HCT116 (cell line): ENCODE measurements at regions not wholly inside any gene's neighbourhood (a gene's known extent, or its start where the extent isn't known, plus 50 kb on each side); places are given as distances from the start of the nearest gene placed in this dataset.

Source experiments
- ATAC-seq: fragments of 200-7000 bp; cut with Tn5 transposase; 2 replicates; pipeline ENCODE4 v1.9.1; 2020; ENCODE audit warnings: mild to moderate bottlenecking, moderate library complexity
- BruUV-seq: library from RNA; stranded (reverse); fragments of 400-500 nt; replicated peaks from 2 replicates; lab custom pipeline; 2021; lab: Mats Ljungman, UMichigan
- CTCF ChIA-PET: fragments of 300-600 bp; sonication (Branson Sonifier 250); formaldehyde crosslinking; loops from one replicate; lab custom pipeline; 2021; ENCODE audit warnings: antibody characterized with exemption; lab: Charles Lee
- POLR2A ChIA-PET: fragments of 300-600, 350-600 bp; sonication (Branson Sonifier 250); formaldehyde crosslinking; loops from one replicate; lab custom pipeline; 2021; ENCODE audit warnings: antibody characterized with exemption; lab: Charles Lee
- RAD21 ChIA-PET, 2 experiments: fragments of 300-600 bp; sonication (Branson Sonifier 250); formaldehyde crosslinking; loops; one replicate each; lab custom pipeline; 2023; ENCODE audit warnings: low total read pairs in 2 of 2; ENCODE audit not compliant: uncharacterized antibody in 2 of 2, unreplicated experiment in 2 of 2, low non-redundant PET in 1 of 2; lab: Charles Lee
- DNase-seq: peaks from one replicate; pipeline ENCODE4 v3.0.0-alpha.2; 2010; ENCODE audit warnings: low read depth, low spot score
- H2AFZ ChIP-seq: fragments of 200-600 bp; shearing (Covaris generic), sonication (generic); 2 replicates; pipeline ENCODE4 v1.6.1; 2017; ENCODE audit warnings: low read depth, mixed run types, mixed read lengths, antibody characterized with exemption, low read length; ENCODE audit not compliant: poor library complexity, severe bottlenecking
- H3K27ac ChIP-seq: 2 replicates; pipeline ENCODE4 v1.5.1; 2012; ENCODE audit warnings: low read depth, low read length
- H3K27me3 ChIP-seq: fragments of 200-600 bp; sonication (generic); 2 replicates; pipeline ENCODE4 v1.6.1; 2016; ENCODE audit warnings: mixed run types, low read length, mixed read lengths; ENCODE audit not compliant: insufficient read depth
- H3K36me3 ChIP-seq, 2 experiments: fragments of 200-500 bp in 1 of 2; fragments of 200-600 bp in 1 of 2; sonication (Bioruptor generic) in 1 of 2; sonication (generic) in 1 of 2; 2 replicates each; pipeline versions ENCODE4 v1.5.1 to v1.6.1; 2014 to 2016; ENCODE audit warnings: low read length in 2 of 2, inconsistent platforms in 1 of 2, mixed read lengths in 1 of 2, mixed run types in 1 of 2; ENCODE audit not compliant: insufficient read depth in 2 of 2, control insufficient read depth in 1 of 2
- H3K4me1 ChIP-seq, 2 experiments: fragments of 200-600 bp in 1 of 2; sonication (generic) in 1 of 2; 2 replicates each; pipeline versions ENCODE4 v1.5.1 to v1.6.1; 2012 to 2017; ENCODE audit warnings: low read length in 2 of 2, inconsistent platforms in 1 of 2, mild to moderate bottlenecking in 1 of 2, mixed read lengths in 1 of 2, mixed run types in 1 of 2, moderate library complexity in 1 of 2; ENCODE audit not compliant: insufficient read depth in 2 of 2, control insufficient read depth in 1 of 2
- H3K4me2 ChIP-seq: fragments of 200-600 bp; sonication (generic); 2 replicates; pipeline ENCODE4 v1.6.1; 2017; ENCODE audit warnings: mixed run types, low read length, mixed read lengths
- H3K4me3 ChIP-seq, 2 experiments: fragments of 200-600 bp in 1 of 2; sonication (generic) in 1 of 2; replicated peaks in 1 of 2; 2 replicates each; pipeline ENCODE4 v1.5.1; 2011 to 2016; ENCODE audit warnings: low read length in 2 of 2, control low read depth in 1 of 2, low read depth in 1 of 2, mild to moderate bottlenecking in 1 of 2, mixed read lengths in 1 of 2, mixed run types in 1 of 2
- H3K79me2 ChIP-seq: fragments of 200-600 bp; sonication (generic); 2 replicates; pipeline ENCODE4 v1.6.1; 2017; ENCODE audit warnings: mild to moderate bottlenecking, mixed run types, low read length, moderate library complexity, mixed read lengths; ENCODE audit not compliant: insufficient read depth
- H3K9ac ChIP-seq: fragments of 200-600 bp; sonication (generic); 2 replicates; pipeline ENCODE4 v1.6.1; 2016; ENCODE audit warnings: low read length, mixed read lengths
- H3K9me2 ChIP-seq: fragments of 200-600 bp; sonication (generic), shearing (Covaris generic); 2 replicates; pipeline ENCODE4 v1.6.1; 2017; ENCODE audit warnings: mixed run types, mild to moderate bottlenecking, moderate library complexity; ENCODE audit not compliant: insufficient read depth
- H3K9me3 ChIP-seq, 2 experiments: fragments of 200-500 bp in 1 of 2; fragments of 200-600 bp in 1 of 2; sonication (Bioruptor generic) in 1 of 2; sonication (generic) in 1 of 2; 2 replicates each; pipeline ENCODE4 v1.6.1; 2014 to 2017; ENCODE audit warnings: low read length in 2 of 2, mixed read lengths in 2 of 2, inconsistent platforms in 1 of 2, low read depth in 1 of 2, mild to moderate bottlenecking in 1 of 2, mixed run types in 1 of 2, moderate library complexity in 1 of 2; ENCODE audit not compliant: control insufficient read depth in 1 of 2, insufficient read depth in 1 of 2
- H4K20me1 ChIP-seq: fragments of 200-600 bp; sonication (generic), shearing (Covaris generic); 2 replicates; pipeline ENCODE4 v1.6.1; 2017; ENCODE audit warnings: mixed run types, mild to moderate bottlenecking, moderate library complexity; ENCODE audit not compliant: insufficient read depth
- ATF3 ChIP-seq: IDR thresholded peaks from 2 replicates; pipeline ENCODE4 v1.6.1; 2012
- CBX3 ChIP-seq: IDR thresholded peaks from 2 replicates; pipeline ENCODE4 v1.6.1; 2012; ENCODE audit warnings: low read depth
- CEBPB ChIP-seq: IDR thresholded peaks from 2 replicates; pipeline ENCODE4 v1.6.1; 2012; ENCODE audit warnings: low read depth
- EGR1 ChIP-seq: IDR thresholded peaks from 2 replicates; pipeline ENCODE4 v1.6.1; 2012; ENCODE audit warnings: low read depth
- EZH2 ChIP-seq: fragments of 200-600 bp; sonication (generic); IDR thresholded peaks from 2 replicates; pipeline ENCODE4 v1.6.1; 2017; ENCODE audit warnings: antibody characterized with exemption, mixed run types
- FOSL1 ChIP-seq: IDR thresholded peaks from 2 replicates; pipeline ENCODE4 v1.6.1; 2012; ENCODE audit warnings: low read depth
- JUND ChIP-seq: IDR thresholded peaks from 2 replicates; pipeline ENCODE4 v1.6.1; 2012
- POLR2AphosphoS5 ChIP-seq: IDR thresholded peaks from 2 replicates; pipeline ENCODE4 v1.6.1; 2011; ENCODE audit warnings: mild to moderate bottlenecking, low read depth, low read length, moderate library complexity
- RAD21 ChIP-seq: IDR thresholded peaks from 2 replicates; pipeline ENCODE4 v1.6.1; 2012; ENCODE audit warnings: low read depth, mild to moderate bottlenecking
- SIN3A ChIP-seq: IDR thresholded peaks from 2 replicates; pipeline ENCODE4 v1.6.1; 2012; ENCODE audit warnings: low read depth
- SP1 ChIP-seq: IDR thresholded peaks from 2 replicates; pipeline ENCODE4 v1.6.1; 2012; ENCODE audit warnings: low read depth
- SRF ChIP-seq: IDR thresholded peaks from 2 replicates; pipeline ENCODE4 v1.6.1; 2012; ENCODE audit warnings: low read depth
- TCF7L2 ChIP-seq: IDR thresholded peaks from 2 replicates; pipeline ENCODE4 v1.7.0; 2011; ENCODE audit warnings: borderline replicate concordance, inconsistent platforms; ENCODE audit not compliant: insufficient read depth, insufficient read length; ENCODE audit errors: extremely low read depth
- ZBTB33 ChIP-seq: IDR thresholded peaks from 2 replicates; pipeline ENCODE4 v1.6.1; 2011; ENCODE audit warnings: mild to moderate bottlenecking, low read length, moderate library complexity; ENCODE audit not compliant: insufficient replicate concordance; ENCODE audit errors: extremely low read depth
- ZNF274 ChIP-seq: fragments of 200-500 bp; sonication (Bioruptor generic); IDR thresholded peaks from 2 replicates; pipeline ENCODE4 v1.6.1; 2014; ENCODE audit warnings: mild to moderate bottlenecking, low read depth, low read length, inconsistent platforms
- intact Hi-C: fragments of 100-400 bp; cut with micrococcal nuclease; formaldehyde crosslinking; loops from 2 replicates; pipeline ENCODE4 v1.10.0; 2022
- TF ChIP-seq, protein P1 (sequence below): IDR thresholded peaks from 2 replicates; pipeline ENCODE4 v1.6.1; 2012; ENCODE audit warnings: low read depth

DNA sequence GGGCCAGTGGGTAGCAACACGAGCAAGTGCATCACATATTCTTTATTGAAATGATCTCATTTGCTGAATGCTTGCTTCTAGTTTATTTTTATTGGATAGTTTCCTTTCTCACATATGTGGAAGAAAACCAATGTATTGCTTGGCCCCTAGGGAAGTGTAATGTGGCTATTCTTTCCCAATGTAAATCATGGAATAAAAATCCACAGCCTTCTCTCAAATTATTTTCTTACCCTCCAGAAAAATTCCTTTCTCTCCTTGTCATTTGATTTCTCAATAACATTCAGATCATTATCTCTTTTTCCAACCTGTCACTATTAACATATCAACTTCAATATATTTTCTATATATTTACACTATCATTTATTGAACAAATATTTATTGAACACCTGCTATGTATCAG, 51.9 kb upstream of the PTPRK start (continued):
- TF ChIP-seq, protein P1, sequence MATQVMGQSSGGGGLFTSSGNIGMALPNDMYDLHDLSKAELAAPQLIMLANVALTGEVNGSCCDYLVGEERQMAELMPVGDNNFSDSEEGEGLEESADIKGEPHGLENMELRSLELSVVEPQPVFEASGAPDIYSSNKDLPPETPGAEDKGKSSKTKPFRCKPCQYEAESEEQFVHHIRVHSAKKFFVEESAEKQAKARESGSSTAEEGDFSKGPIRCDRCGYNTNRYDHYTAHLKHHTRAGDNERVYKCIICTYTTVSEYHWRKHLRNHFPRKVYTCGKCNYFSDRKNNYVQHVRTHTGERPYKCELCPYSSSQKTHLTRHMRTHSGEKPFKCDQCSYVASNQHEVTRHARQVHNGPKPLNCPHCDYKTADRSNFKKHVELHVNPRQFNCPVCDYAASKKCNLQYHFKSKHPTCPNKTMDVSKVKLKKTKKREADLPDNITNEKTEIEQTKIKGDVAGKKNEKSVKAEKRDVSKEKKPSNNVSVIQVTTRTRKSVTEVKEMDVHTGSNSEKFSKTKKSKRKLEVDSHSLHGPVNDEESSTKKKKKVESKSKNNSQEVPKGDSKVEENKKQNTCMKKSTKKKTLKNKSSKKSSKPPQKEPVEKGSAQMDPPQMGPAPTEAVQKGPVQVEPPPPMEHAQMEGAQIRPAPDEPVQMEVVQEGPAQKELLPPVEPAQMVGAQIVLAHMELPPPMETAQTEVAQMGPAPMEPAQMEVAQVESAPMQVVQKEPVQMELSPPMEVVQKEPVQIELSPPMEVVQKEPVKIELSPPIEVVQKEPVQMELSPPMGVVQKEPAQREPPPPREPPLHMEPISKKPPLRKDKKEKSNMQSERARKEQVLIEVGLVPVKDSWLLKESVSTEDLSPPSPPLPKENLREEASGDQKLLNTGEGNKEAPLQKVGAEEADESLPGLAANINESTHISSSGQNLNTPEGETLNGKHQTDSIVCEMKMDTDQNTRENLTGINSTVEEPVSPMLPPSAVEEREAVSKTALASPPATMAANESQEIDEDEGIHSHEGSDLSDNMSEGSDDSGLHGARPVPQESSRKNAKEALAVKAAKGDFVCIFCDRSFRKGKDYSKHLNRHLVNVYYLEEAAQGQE = no peak
- no peak for TF ChIP-seq ZBTB33

DNA sequence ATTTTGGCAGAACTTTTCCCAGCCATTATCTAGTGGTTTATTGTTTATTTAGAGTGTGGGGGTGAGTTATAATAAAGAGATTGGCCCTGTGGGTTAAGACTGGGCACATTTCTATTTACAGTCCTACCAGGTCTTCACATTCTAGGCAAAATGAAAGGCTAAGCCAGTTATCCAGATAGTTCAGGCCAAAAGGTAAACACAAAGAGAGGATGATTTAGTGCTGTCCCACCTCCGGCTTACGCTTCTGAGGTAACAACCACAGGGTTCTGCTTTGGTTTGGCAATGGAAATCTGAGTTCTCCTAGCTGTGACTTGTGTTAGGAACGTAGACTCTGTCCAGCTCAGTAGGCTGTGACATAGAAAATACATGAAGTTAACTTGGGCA, 50.3 kb upstream of the PTPRK start:
- no peaks in the 10 kb centered on the region for H3K9me2 ChIP-seq
- no TSS peak for BruUV-seq
- intact Hi-C loops = no loop called here
- H3K4me3 ChIP-seq = peak overlapping the region in 1 of 2 experiments; percentile 16; a peak in 1 of 4 replicates
- ChIA-PET RAD21 (no interaction called here), CTCF (no interaction called here), POLR2A (interaction anchor here (1.2 kb wide), 1 partner anchor 10 kb away, joined by 3 read pairs; no protein-coding TSS in a partner anchor)
- no peaks in the 10 kb centered on the region for H3K36me3 ChIP-seq
- peak overlapping the region; percentile 99 for H2AFZ ChIP-seq
- H4K20me1 ChIP-seq = no peaks in the 10 kb centered on the region
- DNase-seq (no peak), ATAC-seq (peak; percentile 11)
- H3K9ac ChIP-seq = 0 out of 2 replicates have a peak overlapping the region, but pooled peaks have one; percentile 6
- no peaks in the 10 kb centered on the region for H3K79me2 ChIP-seq
- peaks cover 20 to 37% of the 10 kb centered on the region in 2 experiments for H3K4me1 ChIP-seq
- H3K4me2 ChIP-seq = peak overlapping the region; percentile 69
- no peaks in the 10 kb centered on the region for H3K9me3 ChIP-seq
- H3K27me3 ChIP-seq = no peaks in the 10 kb centered on the region
- no peak overlapping the region for H3K27ac ChIP-seq
- TF ChIP-seq SP1 (no peak), CEBPB (no peak), TCF7L2 (no peak), CBX3 (no peak), RAD21 (no peak), EZH2 (no peak), ZNF274 (no peak), JUND (no peak), ATF3 (no peak), EGR1 (no peak), FOSL1 (no peak), POLR2AphosphoS5 (no peak), SIN3A (no peak), SRF (no peak)
- TF ChIP-seq, protein P1 = no peak
